SU-DHL-6 (cell line): ENCODE measurements at regions not wholly inside any gene's neighbourhood (a gene's known extent, or its start where the extent isn't known, plus 50 kb on each side); places are given as distances from the start of the nearest gene placed in this dataset.

Source experiments
- H2AFZ ChIP-seq: fragments of 200-600 bp; sonication (generic); 2 replicates; pipeline ENCODE4 v1.6.1; 2014; ENCODE audit warnings: low read depth, mild to moderate bottlenecking, moderate library complexity, mixed read lengths, antibody characterized with exemption, low read length; ENCODE audit not compliant: severe bottlenecking
- H3F3A ChIP-seq: fragments of 200-600 bp; shearing (Covaris generic); 2 replicates; pipeline ENCODE4 v1.6.0; 2016; ENCODE audit warnings: antibody characterized with exemption, mild to moderate bottlenecking; ENCODE audit not compliant: insufficient read depth
- H3K27ac ChIP-seq: fragments of 200-600 bp; sonication (generic); 2 replicates; pipeline ENCODE4 v1.5.1; 2016; ENCODE audit warnings: low read depth, mild to moderate bottlenecking, low read length, moderate library complexity, mixed read lengths
- H3K27me3 ChIP-seq: fragments of 200-600 bp; sonication (generic), shearing (Covaris generic); 2 replicates; pipeline ENCODE4 v1.6.0; 2014; ENCODE audit warnings: mild to moderate bottlenecking, low read length
- H3K36me3 ChIP-seq: fragments of 200-600 bp; sonication (generic); 2 replicates; pipeline ENCODE4 v1.6.1; 2014; ENCODE audit warnings: mild to moderate bottlenecking, low read length, mixed read lengths
- H3K4me2 ChIP-seq: fragments of 300-600, 200-600 bp; shearing (Covaris generic), sonication (generic); 2 replicates; pipeline ENCODE4 v1.6.0; 2014; ENCODE audit warnings: low read length, low read depth, mild to moderate bottlenecking; ENCODE audit not compliant: poor library complexity, severe bottlenecking
- H3K4me3 ChIP-seq: fragments of 200-600 bp; sonication (generic); 2 replicates; pipeline ENCODE4 v1.5.1; 2014; ENCODE audit warnings: antibody characterized with exemption, low read length, mild to moderate bottlenecking, mixed read lengths; ENCODE audit not compliant: insufficient read depth, poor library complexity, severe bottlenecking
- H3K79me2 ChIP-seq: fragments of 200-600 bp; sonication (generic); 2 replicates; pipeline ENCODE4 v1.6.1; 2014; ENCODE audit warnings: mild to moderate bottlenecking, low read length, moderate library complexity; ENCODE audit not compliant: insufficient read depth
- H3K9ac ChIP-seq: fragments of 200-600 bp; sonication (generic); 2 replicates; pipeline ENCODE4 v1.7.0; 2014; ENCODE audit warnings: mild to moderate bottlenecking, low read length
- H3K9me2 ChIP-seq: fragments of 200-600 bp; sonication (generic); replicated peaks from 2 replicates; pipeline ENCODE4 v1.6.1; 2014; ENCODE audit warnings: low read length; ENCODE audit not compliant: insufficient read depth
- H3K9me3 ChIP-seq: fragments of 200-600 bp; sonication (generic); 2 replicates; pipeline ENCODE4 v1.6.1; 2014; ENCODE audit warnings: low read length, mixed read lengths; ENCODE audit not compliant: insufficient read depth
- H4K20me1 ChIP-seq: fragments of 200-600 bp; sonication (generic); 2 replicates; pipeline ENCODE4 v1.6.1; 2014; ENCODE audit warnings: low read depth, mild to moderate bottlenecking, antibody characterized with exemption, low read length, moderate library complexity, mixed read lengths
- CTCF ChIP-seq: fragments of 200-600 bp; sonication (generic); IDR thresholded peaks from one replicate; pipeline ENCODE4 v1.5.1; 2017; ENCODE audit warnings: antibody characterized with exemption, mild to moderate bottlenecking, low read length, moderate library complexity; ENCODE audit not compliant: insufficient read depth, poor library complexity, severe bottlenecking
- EZH2phosphoT487 ChIP-seq: fragments of 200-600 bp; sonication (generic), shearing (Covaris generic); conservative IDR thresholded peaks from 2 replicates; pipeline ENCODE4 v1.6.1; 2018; ENCODE audit warnings: mild to moderate bottlenecking, antibody characterized with exemption, low read length, moderate library complexity, mixed read lengths

DNA sequence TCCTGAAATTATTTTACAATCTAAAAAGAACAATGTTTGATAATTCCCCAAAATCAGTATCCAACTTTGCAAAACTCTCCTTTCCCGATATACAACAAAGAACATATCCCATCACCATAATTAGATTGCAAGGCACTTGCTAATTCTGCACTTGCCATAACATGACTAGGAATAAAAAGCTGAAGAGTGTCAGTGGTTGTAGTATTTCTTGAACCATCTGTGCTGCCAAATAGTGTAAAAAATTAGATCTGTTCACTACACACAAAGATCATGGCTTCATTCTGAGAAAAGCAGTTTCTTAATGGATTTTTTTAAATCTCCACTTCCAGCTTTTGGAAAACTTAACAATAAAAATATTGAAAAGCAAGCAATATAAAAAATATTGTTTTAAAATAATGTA lies 259.5 kb upstream of the FAM174A start:
- H3F3A ChIP-seq = no peaks in the 10 kb centered on the region

GRCh38 chr5:100273846-100274580 lies 261.2 kb upstream of the FAM174A start:
- H4K20me1 ChIP-seq = no peaks in the 10 kb centered on the region
- no peak overlapping the region for H3K27ac ChIP-seq
- H2AFZ ChIP-seq = no peak overlapping the region
- no peak overlapping the region for H3K9ac ChIP-seq
- H3K4me2 ChIP-seq = no peak overlapping the region
- TF ChIP-seq CTCF = no peak
- no peak for TF ChIP-seq EZH2phosphoT487
- H3K4me3 ChIP-seq = no peak overlapping the region
- no peaks in the 10 kb centered on the region for H3K79me2 ChIP-seq
- H3K36me3 ChIP-seq = no peaks in the 10 kb centered on the region
- no peaks in the 10 kb centered on the region for H3K9me2 ChIP-seq
- H3K9me3 ChIP-seq = no peaks in the 10 kb centered on the region
- H3K27me3 ChIP-seq = no peaks in the 10 kb centered on the region
- no peaks in the 10 kb centered on the region for H3F3A ChIP-seq

More for the DNA sequence above, 259.5 kb upstream of the FAM174A start:
- H3K79me2 ChIP-seq = no peaks in the 10 kb centered on the region
- H3K27ac ChIP-seq = no peak overlapping the region
- H3K9me3 ChIP-seq = no peaks in the 10 kb centered on the region
- H3K4me3 ChIP-seq = no peak overlapping the region
- no peak overlapping the region for H2AFZ ChIP-seq
- H3K36me3 ChIP-seq = no peaks in the 10 kb centered on the region
- H3K9me2 ChIP-seq = no peaks in the 10 kb centered on the region
- TF ChIP-seq EZH2phosphoT487 = no peak
- no peak for TF ChIP-seq CTCF
- H3K9ac ChIP-seq = no peak overlapping the region
- no peaks in the 10 kb centered on the region for H3K27me3 ChIP-seq
- H3K4me2 ChIP-seq = no peak overlapping the region
- no peaks in the 10 kb centered on the region for H4K20me1 ChIP-seq

GRCh38 chr5:100270023-100270771 lies 265.0 kb upstream of the FAM174A start:
- H2AFZ ChIP-seq = no peak overlapping the region
- no peak overlapping the region for H3K4me2 ChIP-seq
- no peaks in the 10 kb centered on the region for H3F3A ChIP-seq
- no peaks in the 10 kb centered on the region for H3K9me2 ChIP-seq
- H3K27ac ChIP-seq = no peak overlapping the region
- H4K20me1 ChIP-seq = no peaks in the 10 kb centered on the region
- TF ChIP-seq CTCF (no peak), EZH2phosphoT487 (no peak)
- H3K9ac ChIP-seq = no peak overlapping the region
- no peaks in the 10 kb centered on the region for H3K27me3 ChIP-seq
- H3K4me3 ChIP-seq = no peak overlapping the region
- no peaks in the 10 kb centered on the region for H3K9me3 ChIP-seq
- H3K36me3 ChIP-seq = no peaks in the 10 kb centered on the region
- no peaks in the 10 kb centered on the region for H3K79me2 ChIP-seq
